ENCODE measurements at regions not wholly inside any gene's neighbourhood (a gene's known extent, or its start where the extent isn't known, plus 50 kb on each side); places are given as distances from the start of the nearest gene placed in this dataset.
A peak's percentile ranks its signal among the peaks of the same experiment; 100 is the strongest.

GRCh38 chr17:77863814-77864161 lies 94.7 kb upstream of the TNRC6C start:
- TF ChIP-seq CTCF (IDR thresholded peaks at IDR 0.05; ENCODE audit: borderline replicate concordance, control extremely low read depth, extremely low read depth, insufficient read depth, missing control alignments), result no peak
- in situ Hi-C loops (cut with MboI; ENCODE audit: low sequenced_read_pairs, unreplicated experiment), result no loop called here
- no peak for DNase-seq (ENCODE audit: low spot score)

- no peak for DNase-seq (ENCODE audit: low spot score)
Measured at GRCh38 chr17:77864234-77865111, 94.0 kb upstream of the TNRC6C start.

DNA sequence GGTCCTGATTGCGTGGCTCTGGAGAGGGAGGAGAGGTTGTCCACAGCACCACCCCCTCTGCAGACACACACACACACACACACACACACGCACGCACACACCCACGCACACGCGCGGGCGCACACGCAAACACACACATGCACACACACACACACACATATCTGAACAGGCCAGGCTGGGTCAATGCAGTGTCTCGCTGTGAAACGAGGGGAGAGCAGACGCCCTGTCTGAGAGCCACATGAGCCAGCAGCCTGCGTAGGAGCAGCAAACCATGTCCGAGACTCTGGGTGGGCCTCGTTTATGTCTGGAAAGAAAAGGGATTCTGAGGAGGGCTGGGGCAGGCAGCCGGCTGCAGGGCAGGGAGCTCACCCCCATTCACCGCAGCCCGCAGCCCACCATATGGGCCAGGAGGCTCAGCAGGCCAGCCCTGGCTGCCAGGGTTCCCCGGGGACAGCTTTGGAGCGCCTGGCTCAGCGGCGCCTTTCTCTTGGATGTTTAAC lies 93.3 kb upstream of the TNRC6C start:
- no peak for DNase-seq (ENCODE audit: low spot score)
- in situ Hi-C loops (cut with MboI; ENCODE audit: low sequenced_read_pairs, unreplicated experiment), result no loop called here
- TF ChIP-seq CTCF (IDR thresholded peaks at IDR 0.05; ENCODE audit: borderline replicate concordance, control extremely low read depth, extremely low read depth, insufficient read depth, missing control alignments), result no peak

More at GRCh38 chr17:77864234-77865111, 94.0 kb upstream of the TNRC6C start:
- no peak for TF ChIP-seq CTCF (IDR thresholded peaks at IDR 0.05; ENCODE audit: borderline replicate concordance, control extremely low read depth, extremely low read depth, insufficient read depth, missing control alignments)
- in situ Hi-C loops (cut with MboI; ENCODE audit: low sequenced_read_pairs, unreplicated experiment), result no loop called here

GRCh38 chr17:77865716-77866115 lies 92.8 kb upstream of the TNRC6C start:
- DNase-seq (ENCODE audit: low spot score), result no peak
- in situ Hi-C loops (cut with MboI; ENCODE audit: low sequenced_read_pairs, unreplicated experiment), result no loop called here
- no peak for TF ChIP-seq CTCF (IDR thresholded peaks at IDR 0.05; ENCODE audit: borderline replicate concordance, control extremely low read depth, extremely low read depth, insufficient read depth, missing control alignments)

GRCh38 chr17:77867308-77867781 lies 91.2 kb upstream of the TNRC6C start:
- no peak for TF ChIP-seq CTCF (IDR thresholded peaks at IDR 0.05; ENCODE audit: borderline replicate concordance, control extremely low read depth, extremely low read depth, insufficient read depth, missing control alignments)
- in situ Hi-C loops (cut with MboI; ENCODE audit: low sequenced_read_pairs, unreplicated experiment), result no loop called here
- DNase-seq (ENCODE audit: low spot score), result peak; percentile 67

DNA sequence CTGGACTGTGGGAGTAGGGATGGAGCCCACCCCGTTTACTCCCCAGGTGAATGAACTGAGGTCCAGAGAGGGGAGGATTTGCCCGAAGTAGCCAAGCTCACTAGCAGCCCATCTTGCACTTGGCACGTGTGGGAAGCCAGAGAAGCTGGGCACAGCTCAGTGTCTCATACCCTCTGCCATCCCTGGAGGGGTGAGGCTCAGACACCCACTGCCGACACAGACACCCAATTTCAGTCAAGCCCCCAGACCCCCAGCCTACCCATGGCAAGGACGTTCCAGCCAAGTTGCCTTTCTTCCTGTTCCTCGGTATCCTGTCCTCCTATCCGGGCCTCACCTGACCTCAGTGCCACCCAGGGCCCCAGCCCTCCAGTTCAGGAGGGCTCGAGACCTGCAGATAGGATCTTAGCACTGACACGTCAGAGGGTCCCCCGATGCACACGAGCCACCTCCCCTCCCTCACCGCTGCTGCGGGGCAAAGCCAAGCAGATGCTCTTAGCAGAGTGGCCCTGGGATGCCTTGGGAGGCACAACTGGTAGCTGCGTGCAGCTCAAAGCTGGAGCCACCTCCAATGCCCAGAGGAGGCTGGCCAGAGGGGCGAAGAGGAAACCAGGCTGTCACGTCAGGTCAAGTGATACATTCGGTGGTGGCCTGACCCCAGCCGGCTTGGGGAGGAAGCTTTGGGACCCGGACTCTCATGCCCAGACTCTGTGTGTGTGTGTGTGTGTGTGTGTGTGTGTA lies 90.4 kb upstream of the TNRC6C start:
- no peak for DNase-seq (ENCODE audit: low spot score)
- in situ Hi-C loops (cut with MboI; ENCODE audit: low sequenced_read_pairs, unreplicated experiment), result no loop called here
- TF ChIP-seq CTCF (IDR thresholded peaks at IDR 0.05; ENCODE audit: borderline replicate concordance, control extremely low read depth, extremely low read depth, insufficient read depth, missing control alignments), result no peak
